ENCODE measurements at regions not wholly inside any gene's neighbourhood (a gene's known extent, or its start where the extent isn't known, plus 50 kb on each side); places are given as distances from the start of the nearest gene placed in this dataset.

DNA sequence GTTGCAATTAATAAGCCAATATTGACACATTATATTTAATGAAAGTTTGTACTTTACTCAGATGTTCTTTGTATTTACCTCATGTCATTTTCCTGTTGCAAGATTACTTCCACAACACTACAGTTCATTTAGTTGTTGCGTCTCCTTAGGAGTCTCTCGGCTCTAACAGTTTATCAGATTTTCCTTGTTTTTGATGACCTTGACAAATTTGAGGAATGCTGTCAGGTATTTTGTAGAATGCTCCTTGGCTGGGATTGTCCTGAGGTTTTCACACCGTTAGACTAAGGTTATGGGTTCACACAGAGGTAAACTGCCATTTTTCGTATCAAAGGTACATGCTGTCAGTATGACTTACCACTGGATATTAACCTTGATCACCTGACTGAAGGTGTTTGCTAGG lies 416.6 kb upstream of the TNP1 start (continued):
- TF ChIP-seq, protein P1, sequence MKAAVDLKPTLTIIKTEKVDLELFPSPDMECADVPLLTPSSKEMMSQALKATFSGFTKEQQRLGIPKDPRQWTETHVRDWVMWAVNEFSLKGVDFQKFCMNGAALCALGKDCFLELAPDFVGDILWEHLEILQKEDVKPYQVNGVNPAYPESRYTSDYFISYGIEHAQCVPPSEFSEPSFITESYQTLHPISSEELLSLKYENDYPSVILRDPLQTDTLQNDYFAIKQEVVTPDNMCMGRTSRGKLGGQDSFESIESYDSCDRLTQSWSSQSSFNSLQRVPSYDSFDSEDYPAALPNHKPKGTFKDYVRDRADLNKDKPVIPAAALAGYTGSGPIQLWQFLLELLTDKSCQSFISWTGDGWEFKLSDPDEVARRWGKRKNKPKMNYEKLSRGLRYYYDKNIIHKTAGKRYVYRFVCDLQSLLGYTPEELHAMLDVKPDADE (IDR thresholded peaks at IDR 0.05): no peak
- TF ChIP-seq, protein P2, sequence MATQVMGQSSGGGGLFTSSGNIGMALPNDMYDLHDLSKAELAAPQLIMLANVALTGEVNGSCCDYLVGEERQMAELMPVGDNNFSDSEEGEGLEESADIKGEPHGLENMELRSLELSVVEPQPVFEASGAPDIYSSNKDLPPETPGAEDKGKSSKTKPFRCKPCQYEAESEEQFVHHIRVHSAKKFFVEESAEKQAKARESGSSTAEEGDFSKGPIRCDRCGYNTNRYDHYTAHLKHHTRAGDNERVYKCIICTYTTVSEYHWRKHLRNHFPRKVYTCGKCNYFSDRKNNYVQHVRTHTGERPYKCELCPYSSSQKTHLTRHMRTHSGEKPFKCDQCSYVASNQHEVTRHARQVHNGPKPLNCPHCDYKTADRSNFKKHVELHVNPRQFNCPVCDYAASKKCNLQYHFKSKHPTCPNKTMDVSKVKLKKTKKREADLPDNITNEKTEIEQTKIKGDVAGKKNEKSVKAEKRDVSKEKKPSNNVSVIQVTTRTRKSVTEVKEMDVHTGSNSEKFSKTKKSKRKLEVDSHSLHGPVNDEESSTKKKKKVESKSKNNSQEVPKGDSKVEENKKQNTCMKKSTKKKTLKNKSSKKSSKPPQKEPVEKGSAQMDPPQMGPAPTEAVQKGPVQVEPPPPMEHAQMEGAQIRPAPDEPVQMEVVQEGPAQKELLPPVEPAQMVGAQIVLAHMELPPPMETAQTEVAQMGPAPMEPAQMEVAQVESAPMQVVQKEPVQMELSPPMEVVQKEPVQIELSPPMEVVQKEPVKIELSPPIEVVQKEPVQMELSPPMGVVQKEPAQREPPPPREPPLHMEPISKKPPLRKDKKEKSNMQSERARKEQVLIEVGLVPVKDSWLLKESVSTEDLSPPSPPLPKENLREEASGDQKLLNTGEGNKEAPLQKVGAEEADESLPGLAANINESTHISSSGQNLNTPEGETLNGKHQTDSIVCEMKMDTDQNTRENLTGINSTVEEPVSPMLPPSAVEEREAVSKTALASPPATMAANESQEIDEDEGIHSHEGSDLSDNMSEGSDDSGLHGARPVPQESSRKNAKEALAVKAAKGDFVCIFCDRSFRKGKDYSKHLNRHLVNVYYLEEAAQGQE (IDR thresholded peaks at IDR 0.05; ENCODE audit: unreplicated experiment): no peak
- TF ChIP-seq ZNF331 (CRISPR knock-in tag; IDR thresholded peaks at IDR 0.05; ENCODE audit: low read depth) (no peak), NANOG (IDR thresholded peaks at IDR 0.05; ENCODE audit: borderline replicate concordance) (no peak), EZH2 (IDR thresholded peaks at IDR 0.05; ENCODE audit: low read depth, unreplicated experiment) (no peak)

DNA sequence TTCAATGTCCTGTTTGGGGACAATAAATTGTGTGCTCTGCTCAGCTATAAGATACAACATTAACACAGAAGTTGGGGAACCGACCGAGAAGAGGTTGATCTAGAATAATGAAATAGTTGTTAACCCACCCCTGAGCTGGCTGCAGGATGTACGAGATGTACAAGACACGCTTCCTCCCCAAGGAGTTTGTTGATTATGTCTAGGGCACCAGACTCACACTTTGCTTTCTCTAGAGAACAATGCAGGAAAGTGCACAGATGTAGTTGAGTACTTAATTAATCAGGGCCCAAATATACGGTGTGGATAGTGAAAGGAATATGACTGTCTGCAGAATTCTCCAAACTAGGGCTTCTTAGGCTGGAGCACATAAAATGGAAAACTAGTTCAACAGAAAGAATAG lies 415.2 kb upstream of the TNP1 start:
- Mint-ChIP-seq H3K4me1 (peaks cover 7% of the 10 kb centered on the region; the same call in 1 of the 3 replicates), H3K27ac (no peak overlapping the region), H3K9me3 (no peaks in the 10 kb centered on the region), H3K27me3 (ENCODE audit: insufficient read depth, low read depth, poor library complexity) (peaks cover 94% of the 10 kb centered on the region), H3K36me3 (ENCODE audit: low read depth) (no peaks in the 10 kb centered on the region), H3K4me3 (no peak overlapping the region)
- no peak overlapping the region for H2AFZ ChIP-seq
- 0 out of 2 replicates have a peak, but pooled peaks cover 3% of the 10 kb centered on the region for H3K36me3 ChIP-seq (ENCODE audit: insufficient read depth)
- H3K4me1 ChIP-seq (ENCODE audit: insufficient read depth): peaks cover 3% of the 10 kb centered on the region; the same call in 1 of the 2 replicates
- H4K20me1 ChIP-seq (replicated peaks; ENCODE audit: insufficient read depth): peaks cover 31% of the 10 kb centered on the region
- H3K79me2 ChIP-seq (replicated peaks; ENCODE audit: insufficient read depth): no peaks in the 10 kb centered on the region
- H3K27ac ChIP-seq (ENCODE audit: low read depth): no peak overlapping the region
- H3K4me2 ChIP-seq: no peak overlapping the region
- DNase-seq (ENCODE audit: low spot score) (no peak), ATAC-seq (no peak)
- no peak overlapping the region for H3K4me3 ChIP-seq
- H3K27me3 ChIP-seq (ENCODE audit: insufficient read depth): peaks cover 95% of the 10 kb centered on the region
- no peaks in the 10 kb centered on the region for H3F3A ChIP-seq (replicated peaks; ENCODE audit: low read depth)
- H3K9me2 ChIP-seq (ENCODE audit: insufficient read depth): no peaks in the 10 kb centered on the region
- TF ChIP-seq ZNF114 (CRISPR knock-in tag; IDR thresholded peaks at IDR 0.05) (no peak), CREB1 (CRISPR knock-in tag; IDR thresholded peaks at IDR 0.05; ENCODE audit: low read depth) (no peak), NANOG (IDR thresholded peaks at IDR 0.05; ENCODE audit: borderline replicate concordance) (no peak), EZH2 (IDR thresholded peaks at IDR 0.05; ENCODE audit: low read depth, unreplicated experiment) (no peak), EZH2phosphoT487 (IDR thresholded peaks at IDR 0.05; ENCODE audit: unreplicated experiment) (no peak)
- TF ChIP-seq, protein P2 (IDR thresholded peaks at IDR 0.05; ENCODE audit: unreplicated experiment): no peak
- TF ChIP-seq, protein P1 (IDR thresholded peaks at IDR 0.05): no peak
